Endothelial cell of umbilical vein (primary cell): ENCODE measurements at regions not wholly inside any gene's neighbourhood (a gene's known extent, or its start where the extent isn't known, plus 50 kb on each side); places are given as distances from the start of the nearest gene placed in this dataset.

ENCODE experiments used
- BruUV-seq: library from RNA; stranded (reverse); fragments of 400-500 nt; replicated peaks from 2 replicates; lab custom pipeline; 2021; lab: Mats Ljungman, UMichigan
- CTCF ChIA-PET: fragments of 300-600, 350-600 bp; sonication (Branson Sonifier 250); formaldehyde crosslinking; loops from one replicate; lab custom pipeline; 2021; ENCODE audit warnings: antibody characterized with exemption, inconsistent platforms; lab: Charles Lee
- POLR2A ChIA-PET: fragments of 300-600, 350-600 bp; sonication (Branson Sonifier 250); formaldehyde crosslinking; loops from one replicate; lab custom pipeline; 2021; ENCODE audit warnings: antibody characterized with exemption, inconsistent platforms; lab: Charles Lee
- DNase-seq: peaks from one replicate; pipeline ENCODE4 v3.0.0-alpha.2; 2011; ENCODE audit warnings: low read depth, low spot score
- FAIRE-seq: peaks from 2 replicates; lab custom pipeline; 2011; peaks lifted over from hg19 to GRCh38; lab: Jason Lieb, UNC
- H2AFZ ChIP-seq: 2 replicates; pipeline ENCODE4 v1.6.0; 2012; ENCODE audit warnings: low read depth, low read length, control low read depth, inconsistent platforms
- H3K27ac ChIP-seq: 2 replicates; pipeline ENCODE4 v1.5.1; 2011; ENCODE audit warnings: low read depth, mild to moderate bottlenecking, control low read depth, low read length, moderate library complexity; ENCODE audit not compliant: insufficient read depth
- H3K27me3 ChIP-seq, 2 experiments: 2 replicates each; pipeline versions ENCODE4 v1.6.0 to v1.6.1; 2011; ENCODE audit warnings: low read length in 2 of 2, mixed read lengths in 1 of 2; ENCODE audit not compliant: control insufficient read depth in 2 of 2, insufficient read depth in 2 of 2
- H3K36me3 ChIP-seq, 2 experiments: 2 replicates in 1 of 2; 3 replicates in 1 of 2; pipeline ENCODE4 v1.5.1; 2011; ENCODE audit warnings: low read length in 2 of 2, mild to moderate bottlenecking in 1 of 2, moderate library complexity in 1 of 2; ENCODE audit not compliant: control insufficient read depth in 2 of 2, insufficient read depth in 2 of 2; ENCODE audit errors: extremely low read depth in 1 of 2
- H3K4me1 ChIP-seq: 3 replicates; pipeline ENCODE4 v1.5.1; 2011; ENCODE audit warnings: mild to moderate bottlenecking, low read length; ENCODE audit not compliant: control insufficient read depth, insufficient read depth; ENCODE audit errors: extremely low read depth
- H3K4me2 ChIP-seq: 2 replicates; pipeline ENCODE4 v1.6.1; 2011; ENCODE audit warnings: low read length, control low read depth, mixed read lengths; ENCODE audit not compliant: insufficient read depth
- H3K4me3 ChIP-seq, 3 experiments: fragments of 200-600 bp in 1 of 3; sonication (generic), shearing (Covaris generic) in 1 of 3; replicated peaks in 1 of 3; 2 replicates each; pipeline ENCODE4 v1.5.1; 2011 to 2016; ENCODE audit warnings: control low read depth in 3 of 3, low read length in 3 of 3, mild to moderate bottlenecking in 2 of 3, inconsistent platforms in 1 of 3, low read depth in 1 of 3, moderate library complexity in 1 of 3; ENCODE audit not compliant: insufficient read depth in 1 of 3
- H3K79me2 ChIP-seq: 2 replicates; pipeline ENCODE4 v1.6.0; 2012; ENCODE audit warnings: low read length, inconsistent platforms; ENCODE audit not compliant: control insufficient read depth, insufficient read depth
- H3K9ac ChIP-seq: replicated peaks from 2 replicates; pipeline ENCODE3; 2011; ENCODE audit warnings: low read length, control low read depth; ENCODE audit not compliant: insufficient read depth; ENCODE audit errors: extremely low read depth
- H3K9me1 ChIP-seq: replicated peaks from 3 replicates; pipeline ENCODE4 v1.6.0; 2011; ENCODE audit warnings: mild to moderate bottlenecking, low read length; ENCODE audit not compliant: control insufficient read depth, insufficient read depth; ENCODE audit errors: extremely low read depth
- H3K9me3 ChIP-seq: replicated peaks from 2 replicates; pipeline ENCODE4 v1.5.1; 2012; ENCODE audit warnings: low read length, inconsistent platforms; ENCODE audit not compliant: control insufficient read depth, insufficient read depth
- H4K20me1 ChIP-seq: replicated peaks from 2 replicates; pipeline ENCODE3; 2011; ENCODE audit warnings: mild to moderate bottlenecking, low read length; ENCODE audit not compliant: control insufficient read depth, insufficient read depth; ENCODE audit errors: extremely low read depth
- CTCF ChIP-seq, 2 donors: IDR thresholded peaks; 1 replicate in 1 of 2; 2 replicates in 1 of 2; pipeline ENCODE4 v1.5.1; 2011; ENCODE audit warnings: low read length in 2 of 2, mild to moderate bottlenecking in 2 of 2, moderate library complexity in 2 of 2, control low read depth in 1 of 2, inconsistent platforms in 1 of 2, low read depth in 1 of 2; ENCODE audit not compliant: insufficient read depth in 1 of 2; ENCODE audit errors: extremely low read depth in 1 of 2
- EZH2 ChIP-seq: IDR thresholded peaks from 2 replicates; pipeline ENCODE4 v1.6.1; 2012; ENCODE audit warnings: borderline replicate concordance, low read depth, mild to moderate bottlenecking, moderate library complexity, low read length, inconsistent platforms; ENCODE audit not compliant: severe bottlenecking
- FOS ChIP-seq: IDR thresholded peaks from 2 replicates; pipeline ENCODE4 v1.6.1; 2011; ENCODE audit warnings: mild to moderate bottlenecking, low read length, moderate library complexity, borderline replicate concordance; ENCODE audit not compliant: insufficient read depth
- GATA2 ChIP-seq: IDR thresholded peaks from 2 replicates; pipeline ENCODE4 v1.7.0; 2011; ENCODE audit warnings: low read depth, mild to moderate bottlenecking, moderate library complexity, mixed read lengths, low read length; ENCODE audit not compliant: insufficient read length, insufficient read depth
- JUN ChIP-seq: IDR thresholded peaks from 2 replicates; pipeline ENCODE4 v1.6.1; 2011; ENCODE audit warnings: borderline replicate concordance, low read depth; ENCODE audit not compliant: insufficient read length, insufficient read depth
- MAX ChIP-seq: IDR thresholded peaks from 2 replicates; pipeline ENCODE4 v1.6.1; 2011; ENCODE audit not compliant: insufficient read depth, insufficient read length
- MYC ChIP-seq: IDR thresholded peaks from one replicate; pipeline ENCODE4 v1.6.1; 2011; ENCODE audit warnings: mild to moderate bottlenecking, low read depth, low read length
- POLR2A ChIP-seq: IDR thresholded peaks from 2 replicates; pipeline ENCODE4 v1.6.1; 2012; ENCODE audit warnings: low read depth, mild to moderate bottlenecking, control low read depth, low read length
- POLR2AphosphoS5 ChIP-seq: IDR thresholded peaks from 2 replicates; pipeline ENCODE4 v1.6.1; 2012; ENCODE audit warnings: low read depth, mild to moderate bottlenecking, control low read depth, low read length, moderate library complexity; ENCODE audit not compliant: insufficient read depth
- dilution Hi-C: fragments of 300-500 bp; cut with MboI; formaldehyde crosslinking; loops from one replicate; pipeline ENCODE4 v1.15.0; 2019; ENCODE audit warnings: low sequenced_read_pairs; ENCODE audit not compliant: extremely low pct_ligation_motif_present
- intact Hi-C: fragments of 100-400 bp; cut with micrococcal nuclease; formaldehyde crosslinking; loops from one replicate; pipeline ENCODE4 v1.10.0; 2022

GRCh38 chr21:29449306-29449950 lies 150.7 kb downstream of the BACH1 start:
- Histone ChIP-seq H3K9me3 (no peaks in the 10 kb centered on the region), H3K4me3 (no peak overlapping the region), H3K36me3 (no peaks in the 10 kb centered on the region), H3K4me2 (no peak overlapping the region), H3K27ac (no peak overlapping the region), H3K27me3 (no peaks in the 10 kb centered on the region), H3K9ac (no peak overlapping the region), H4K20me1 (no peaks in the 10 kb centered on the region), H3K4me1 (no peaks in the 10 kb centered on the region), H3K79me2 (no peaks in the 10 kb centered on the region), H3K9me1 (no peaks in the 10 kb centered on the region), H2AFZ (no peak overlapping the region)
- intact Hi-C loops (no loop called here), dilution Hi-C loops (no loop called here)
- TF ChIP-seq JUN = no peak
- TF ChIP-seq EZH2 = no peak
- TF ChIP-seq FOS = no peak
- no peak for TF ChIP-seq POLR2AphosphoS5
- no peak for TF ChIP-seq POLR2A
- no peak for TF ChIP-seq MYC
- no peak for TF ChIP-seq GATA2
- no peak for TF ChIP-seq CTCF (IDR thresholded peaks at IDR 0.05; ENCODE audit: extremely low read depth in 1 of 2, insufficient read depth in 1 of 2, low read depth in 1 of 2, low read length in 2 of 2)
- TF ChIP-seq MAX = no peak
- POLR2A ChIA-PET = interaction anchor here (0.6 kb wide), 1 partner anchor 16 kb away, joined by 4 read pairs; no protein-coding TSS in a partner anchor
- no peak for DNase-seq
- no TSS peak for BruUV-seq
- CTCF ChIA-PET = interaction anchor here (0.7 to 2.6 kb wide), 3 partner anchors 9 to 55 kb away, joined by 3 to 6 read pairs (median 3); no protein-coding TSS in a partner anchor
- no peak for FAIRE-seq
